Stromal cell of bone marrow (primary cell): ENCODE measurements at regions not wholly inside any gene's neighbourhood (a gene's known extent, or its start where the extent isn't known, plus 50 kb on each side); places are given as distances from the start of the nearest gene placed in this dataset.
A peak's percentile ranks its signal among the peaks of the same experiment; 100 is the strongest.

ENCODE experiments used
- DNase-seq: peaks from one replicate; pipeline ENCODE4 v3.0.0-alpha.2; 2012; ENCODE audit warnings: low read depth

GRCh38 chr1:199856216-199856780 lies 171.2 kb upstream of the NR5A2 start:
- no peak for DNase-seq

GRCh38 chr1:199857108-199857507 lies 170.4 kb upstream of the NR5A2 start:
- DNase-seq, result no peak

- no peak for DNase-seq
These were observed 170.0 kb upstream of the NR5A2 start for GRCh38 chr1:199857516-199857915.

GRCh38 chr1:199858171-199858570 lies 169.3 kb upstream of the NR5A2 start:
- no peak for DNase-seq

GRCh38 chr1:199858856-199859255 lies 168.7 kb upstream of the NR5A2 start:
- DNase-seq, result no peak

GRCh38 chr1:199859491-199859933 lies 168.0 kb upstream of the NR5A2 start:
- DNase-seq, result peak; percentile 31

GRCh38 chr1:199861020-199861795 lies 166.3 kb upstream of the NR5A2 start:
- DNase-seq, result no peak

- DNase-seq, result no peak
These were observed 165.5 kb upstream of the NR5A2 start for GRCh38 chr1:199862047-199862446.

- DNase-seq, result no peak
These were observed 161.3 kb upstream of the NR5A2 start for GRCh38 chr1:199866210-199866617.

GRCh38 chr1:199867601-199868000 lies 159.9 kb upstream of the NR5A2 start:
- no peak for DNase-seq

GRCh38 chr1:199868777-199869176 lies 158.7 kb upstream of the NR5A2 start:
- DNase-seq, result no peak

GRCh38 chr1:199875337-199875736 lies 152.2 kb upstream of the NR5A2 start:
- DNase-seq, result no peak

GRCh38 chr1:199875856-199876255 lies 151.7 kb upstream of the NR5A2 start:
- DNase-seq, result no peak

- no peak for DNase-seq
These were observed 149.8 kb upstream of the NR5A2 start for GRCh38 chr1:199877526-199878384.

GRCh38 chr1:199878823-199879222 lies 148.7 kb upstream of the NR5A2 start:
- DNase-seq, result no peak

- no peak for DNase-seq
These were observed 128.9 kb upstream of the NR5A2 start for GRCh38 chr1:199898654-199899053.

- DNase-seq, result no peak
These were observed 126.2 kb upstream of the NR5A2 start for GRCh38 chr1:199901341-199901740.

- no peak for DNase-seq
These were observed 120.1 kb upstream of the NR5A2 start for GRCh38 chr1:199907361-199907760.

- DNase-seq, result no peak
These were observed 118.4 kb upstream of the NR5A2 start for GRCh38 chr1:199909137-199909536.

GRCh38 chr1:199913318-199913717 lies 114.2 kb upstream of the NR5A2 start:
- no peak for DNase-seq

- no peak for DNase-seq
These were observed 113.0 kb upstream of the NR5A2 start for GRCh38 chr1:199914546-199914945.

- DNase-seq, result no peak
These were observed 109.2 kb upstream of the NR5A2 start for GRCh38 chr1:199918196-199918769.
